GM12872 (cell line): ENCODE measurements at regions not wholly inside any gene's neighbourhood (a gene's known extent, or its start where the extent isn't known, plus 50 kb on each side); places are given as distances from the start of the nearest gene placed in this dataset.

ENCODE experiments used
- CTCF ChIP-seq: IDR thresholded peaks from 3 replicates; pipeline ENCODE4 v1.5.1; 2011; ENCODE audit warnings: low read depth, mild to moderate bottlenecking, low read length, moderate library complexity; ENCODE audit not compliant: insufficient read depth

- TF ChIP-seq CTCF = no peak
Measured at GRCh38 chr2:136393514-136393913, 275.6 kb upstream of the CXCR4 start.

GRCh38 chr2:136392897-136393505 lies 275.1 kb upstream of the CXCR4 start:
- TF ChIP-seq CTCF = no peak

- TF ChIP-seq CTCF = no peak
Measured at GRCh38 chr2:136389809-136390208, 271.9 kb upstream of the CXCR4 start.

- no peak for TF ChIP-seq CTCF
Measured at GRCh38 chr2:136386046-136386445, 268.1 kb upstream of the CXCR4 start.

GRCh38 chr2:136384531-136385303 lies 266.8 kb upstream of the CXCR4 start:
- TF ChIP-seq CTCF = peak; percentile 87

GRCh38 chr2:136383167-136383566 lies 265.2 kb upstream of the CXCR4 start:
- TF ChIP-seq CTCF = no peak

GRCh38 chr2:136381722-136382633 lies 264.0 kb upstream of the CXCR4 start:
- no peak for TF ChIP-seq CTCF
